K562 (cell line): ENCODE measurements at regions not wholly inside any gene's neighbourhood (a gene's known extent, or its start where the extent isn't known, plus 50 kb on each side); places are given as distances from the start of the nearest gene placed in this dataset.

Source experiments
- ATAC-seq: fragments of 200-7000 bp; cut with Tn5 transposase; 3 replicates; pipeline ENCODE4 v1.9.1; 2020; ENCODE audit warnings: moderate library complexity
- BruUV-seq: library from RNA; stranded (reverse); fragments of 400-500 nt; replicated peaks from 2 replicates; lab custom pipeline; 2021; lab: Mats Ljungman, UMichigan
- CTCF ChIA-PET: fragments of 300-600 bp; formaldehyde crosslinking; extraction: SDS; loops from one replicate; lab custom pipeline; 2021; ENCODE audit warnings: low intra/inter-chr PET ratio; lab: Yijun Ruan, JAX
- POLR2A ChIA-PET: fragments of 300-600, 350-650 bp; sonication (Branson Sonifier 250); formaldehyde crosslinking; extraction: SDS; loops from one replicate; lab custom pipeline; 2021; ENCODE audit warnings: antibody characterized with exemption, inconsistent platforms; lab: Yijun Ruan, JAX
- DNase-seq, 4 experiments: peaks; one replicate each; pipeline versions ENCODE4 v3.0.0 to v3.0.0-alpha.2; 2011 to 2018; ENCODE audit warnings: low spot score in 3 of 4, mixed read lengths in 3 of 4; ENCODE audit errors: extremely low read depth in 1 of 4
- FAIRE-seq: peaks from 2 replicates; lab custom pipeline; 2011; peaks lifted over from hg19 to GRCh38; lab: Jason Lieb, UNC
- H2AFZ ChIP-seq: 2 replicates; pipeline ENCODE4 v1.6.0; 2011; ENCODE audit warnings: low read depth, low read length, control low read depth, inconsistent platforms
- H3K27ac ChIP-seq: fragments of 200-600 bp; 3 replicates; pipeline ENCODE4 v1.8.0; 2011; ENCODE audit warnings: low read depth, mild to moderate bottlenecking, control low read depth, inconsistent platforms, low read length, moderate library complexity, mixed read lengths; ENCODE audit errors: extremely low read depth
- H3K27me3 ChIP-seq, 2 experiments: fragments of 300-600 bp in 1 of 2; 2 replicates in 1 of 2; 3 replicates in 1 of 2; pipeline versions ENCODE4 v1.6.0 to v1.8.0; 2011; ENCODE audit warnings: inconsistent platforms in 2 of 2, low read length in 2 of 2, mild to moderate bottlenecking in 1 of 2, mixed read lengths in 1 of 2, moderate library complexity in 1 of 2; ENCODE audit not compliant: control insufficient read depth in 2 of 2, insufficient read depth in 2 of 2
- H3K36me3 ChIP-seq: fragments of 300-600 bp; 3 replicates; pipeline ENCODE4 v1.8.0; 2011; ENCODE audit warnings: mild to moderate bottlenecking, low read length, inconsistent platforms; ENCODE audit not compliant: control insufficient read depth, insufficient read depth
- H3K4me1 ChIP-seq, 2 experiments: fragments of 200-600 bp in 1 of 2; replicated peaks in 1 of 2; 2 replicates in 1 of 2; 3 replicates in 1 of 2; pipeline versions ENCODE4 v1.5.1 to v1.8.0; 2011; ENCODE audit warnings: inconsistent platforms in 2 of 2, low read length in 2 of 2, mild to moderate bottlenecking in 1 of 2, mixed read lengths in 1 of 2, moderate library complexity in 1 of 2; ENCODE audit not compliant: control insufficient read depth in 2 of 2, insufficient read depth in 2 of 2
- H3K4me2 ChIP-seq: 2 replicates; pipeline ENCODE4 v1.6.1; 2011; ENCODE audit warnings: low read length, control low read depth, inconsistent platforms, mixed read lengths; ENCODE audit not compliant: insufficient read depth
- H3K4me3 ChIP-seq: fragments of 200-600 bp; sonication (generic), shearing (Covaris generic); 2 replicates; pipeline ENCODE4 v1.5.1; 2016; ENCODE audit warnings: control low read depth, inconsistent platforms
- H3K79me2 ChIP-seq: fragments of 200-600 bp; 3 replicates; pipeline ENCODE4 v1.8.0; 2011; ENCODE audit warnings: low read length, inconsistent platforms; ENCODE audit not compliant: control insufficient read depth, insufficient read depth
- H3K9ac ChIP-seq, 2 experiments: 2 replicates each; pipeline versions ENCODE4 v1.6.0 to v1.6.1; 2011; ENCODE audit warnings: low read depth in 2 of 2, low read length in 2 of 2, control low read depth in 1 of 2, inconsistent platforms in 1 of 2, mild to moderate bottlenecking in 1 of 2, mixed read lengths in 1 of 2; ENCODE audit not compliant: insufficient read depth in 1 of 2
- H3K9me1 ChIP-seq: one replicate; pipeline ENCODE4 v1.6.0; 2011; ENCODE audit warnings: inconsistent platforms, mild to moderate bottlenecking, low read length, moderate library complexity; ENCODE audit not compliant: control insufficient read depth, insufficient read depth
- H3K9me3 ChIP-seq: replicated peaks from 2 replicates; pipeline ENCODE4 v1.5.1; 2011; ENCODE audit warnings: low read depth, low read length, inconsistent platforms; ENCODE audit not compliant: control insufficient read depth, insufficient read depth
- H4K20me1 ChIP-seq: replicated peaks from 2 replicates; pipeline ENCODE4 v1.6.1; 2011; ENCODE audit warnings: low read length, inconsistent platforms, mixed read lengths; ENCODE audit not compliant: control insufficient read depth, insufficient read depth
- ARHGAP35 ChIP-seq: fragments of 450-650 bp; IDR thresholded peaks from 2 replicates; pipeline ENCODE4 v1.6.1; 2018; ENCODE audit not compliant: partially characterized antibody
- ARNT ChIP-seq, 2 experiments: fragments of 450-650 bp; IDR thresholded peaks; 2 replicates each; pipeline ENCODE4 v1.6.1; 2016; ENCODE audit warnings: mild to moderate bottlenecking in 1 of 2
- DACH1 ChIP-seq: fragments of 450-650 bp; IDR thresholded peaks from 2 replicates; pipeline ENCODE4 v1.6.1; 2018; ENCODE audit not compliant: partially characterized antibody
- FOXA3 ChIP-seq, 2 experiments: fragments of 450-650 bp in 1 of 2; sonication (generic) in 1 of 2; formaldehyde crosslinking; IDR thresholded peaks in 1 of 2; conservative IDR thresholded peaks in 1 of 2; 2 replicates each; pipeline versions ENCODE4 v1.4.0 to v1.8.0; 2020 to 2022; ENCODE audit warnings: mild to moderate bottlenecking in 2 of 2, missing genetic modification reagents in 1 of 2
- FOXJ2 ChIP-seq: fragments of 200-800 bp; sonication (Bioruptor generic); IDR thresholded peaks from 2 replicates; pipeline ENCODE4 v1.6.1; 2016; ENCODE audit warnings: missing genetic modification characterization, missing compliant biosample characterization
- GABPB1 ChIP-seq: sonication (generic); formaldehyde crosslinking; IDR thresholded peaks from 2 replicates; pipeline ENCODE4 v1.8.0; 2022; ENCODE audit warnings: mild to moderate bottlenecking, missing genetic modification reagents
- HOXB6 ChIP-seq: fragments of 250-450 bp; sonication (Bioruptor Pico); IDR thresholded peaks from 2 replicates; pipeline ENCODE4 v1.5.1; 2022; ENCODE audit warnings: mild to moderate bottlenecking, borderline replicate concordance
- IRF2 ChIP-seq: sonication (generic); formaldehyde crosslinking; IDR thresholded peaks from 2 replicates; pipeline ENCODE4 v1.8.1; 2022; ENCODE audit warnings: mild to moderate bottlenecking, missing genetic modification reagents
- KDM1A ChIP-seq, 2 experiments: fragments of 450-650 bp; IDR thresholded peaks; 2 replicates each; pipeline ENCODE4 v1.6.1; 2016; ENCODE audit warnings: mild to moderate bottlenecking in 2 of 2
- MED1 ChIP-seq: sonication (generic); formaldehyde crosslinking; IDR thresholded peaks from 2 replicates; pipeline ENCODE4 v1.8.1; 2023; ENCODE audit warnings: missing genetic modification reagents, borderline replicate concordance
- MYBL2 ChIP-seq, 2 experiments: fragments of 450-650 bp in 1 of 2; sonication (generic) in 1 of 2; formaldehyde crosslinking in 1 of 2; IDR thresholded peaks; 2 replicates each; pipeline versions ENCODE4 v1.6.1 to v1.8.1; 2017 to 2022; ENCODE audit warnings: borderline replicate concordance in 1 of 2, inconsistent platforms in 1 of 2, low read depth in 1 of 2, mild to moderate bottlenecking in 1 of 2, missing genetic modification reagents in 1 of 2, moderate library complexity in 1 of 2
- RAD51 ChIP-seq: fragments of 450-650 bp; IDR thresholded peaks from 2 replicates; pipeline ENCODE4 v1.7.1; 2016; ENCODE audit warnings: low read depth, mild to moderate bottlenecking, borderline replicate concordance
- TSC22D4 ChIP-seq: fragments of 450-650 bp; IDR thresholded peaks from 2 replicates; pipeline ENCODE4 v1.6.1; 2016; ENCODE audit warnings: missing genetic modification characterization, missing biosample characterization, control low read depth
- ZNF224 ChIP-seq: sonication (generic); formaldehyde crosslinking; IDR thresholded peaks from 2 replicates; pipeline ENCODE4 v1.8.0; 2022; ENCODE audit warnings: mild to moderate bottlenecking, missing genetic modification reagents
- ZNF23 ChIP-seq: fragments of 250-450 bp; sonication (Bioruptor Pico); IDR thresholded peaks from 2 replicates; pipeline ENCODE4 v1.4.0; 2020; ENCODE audit warnings: mild to moderate bottlenecking
- in situ Hi-C: fragments of 300-500 bp; cut with MboI; formaldehyde crosslinking; loops from 4 replicates; pipeline ENCODE4 v1.15.0; 2018; ENCODE audit warnings: inconsistent platforms, mixed read lengths
- intact Hi-C: fragments of 100-400 bp; cut with micrococcal nuclease; formaldehyde crosslinking; loops from 2 replicates; pipeline ENCODE4 v1.14.2; 2022
- TF ChIP-seq, protein P1 (sequence below): fragments of 450-650 bp; IDR thresholded peaks from 2 replicates; pipeline ENCODE4 v1.7.0; 2016; ENCODE audit warnings: borderline replicate concordance
- TF ChIP-seq, protein P2 (sequence below): sonication (generic); formaldehyde crosslinking; IDR thresholded peaks from 2 replicates; pipeline ENCODE4 v1.9.0; 2022; ENCODE audit warnings: mild to moderate bottlenecking, missing genetic modification reagents
- TF ChIP-seq, protein P3 (sequence below): fragments of 450-650 bp; formaldehyde crosslinking; IDR thresholded peaks from 2 replicates; pipeline ENCODE4 v1.4.0; 2020; ENCODE audit warnings: mild to moderate bottlenecking, moderate library complexity

DNA sequence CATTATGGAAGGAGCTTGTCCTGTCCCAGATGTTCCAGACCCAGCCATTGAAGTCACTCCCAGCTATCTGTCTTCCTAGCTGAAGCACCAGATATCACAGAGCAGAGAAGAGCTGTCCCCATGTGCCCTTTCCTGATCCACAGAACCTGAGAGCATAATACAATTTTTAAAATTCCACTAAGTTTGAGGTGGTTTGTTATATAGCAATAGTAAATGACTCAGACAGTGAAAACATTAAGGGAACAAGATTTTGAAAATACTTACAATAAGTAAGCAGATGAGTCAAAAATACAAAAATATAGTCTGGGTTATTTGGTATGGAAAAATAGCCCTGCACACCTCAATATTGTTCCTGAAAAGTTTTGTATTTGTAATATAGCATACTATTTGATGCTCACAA, 85.8 kb upstream of the GLS start:
- Histone ChIP-seq H3K9me3 (no peaks in the 10 kb centered on the region), H4K20me1 (no peaks in the 10 kb centered on the region), H3K4me3 (no peak overlapping the region), H3K36me3 (no peaks in the 10 kb centered on the region), H3K79me2 (no peaks in the 10 kb centered on the region), H3K4me2 (no peak overlapping the region), H3K9ac (no peak overlapping the region), H2AFZ (no peak overlapping the region), H3K4me1 (peaks cover 0 to 1% of the 10 kb centered on the region in 2 experiments; a peak in 1 of 5 replicates), H3K27ac (no peak overlapping the region), H3K9me1 (no peaks in the 10 kb centered on the region), H3K27me3 (no peaks in the 10 kb centered on the region)
- ATAC-seq (no peak), FAIRE-seq (no peak), DNase-seq (no peak)
- POLR2A ChIA-PET = interaction anchor here (0.7 to 1.7 kb wide), 3 partner anchors 10 to 18 kb away, joined by 3 read pairs; no protein-coding TSS in a partner anchor
- TF ChIP-seq GABPB1 (CRISPR knock-in tag) = no peak
- TF ChIP-seq ARNT (IDR thresholded peaks at IDR 0.05) = no peak
- TF ChIP-seq KDM1A (IDR thresholded peaks at IDR 0.05) = no peak
- no peak for TF ChIP-seq IRF2
- no peak for TF ChIP-seq HOXB6 (CRISPR knock-in tag)
- no peak for TF ChIP-seq ZNF224 (CRISPR knock-in tag)
- no peak for TF ChIP-seq MED1 (CRISPR knock-in tag)
- no peak for TF ChIP-seq TSC22D4 (tag)
- no peak for TF ChIP-seq DACH1
- no peak for TF ChIP-seq RAD51
- TF ChIP-seq, protein P1, sequence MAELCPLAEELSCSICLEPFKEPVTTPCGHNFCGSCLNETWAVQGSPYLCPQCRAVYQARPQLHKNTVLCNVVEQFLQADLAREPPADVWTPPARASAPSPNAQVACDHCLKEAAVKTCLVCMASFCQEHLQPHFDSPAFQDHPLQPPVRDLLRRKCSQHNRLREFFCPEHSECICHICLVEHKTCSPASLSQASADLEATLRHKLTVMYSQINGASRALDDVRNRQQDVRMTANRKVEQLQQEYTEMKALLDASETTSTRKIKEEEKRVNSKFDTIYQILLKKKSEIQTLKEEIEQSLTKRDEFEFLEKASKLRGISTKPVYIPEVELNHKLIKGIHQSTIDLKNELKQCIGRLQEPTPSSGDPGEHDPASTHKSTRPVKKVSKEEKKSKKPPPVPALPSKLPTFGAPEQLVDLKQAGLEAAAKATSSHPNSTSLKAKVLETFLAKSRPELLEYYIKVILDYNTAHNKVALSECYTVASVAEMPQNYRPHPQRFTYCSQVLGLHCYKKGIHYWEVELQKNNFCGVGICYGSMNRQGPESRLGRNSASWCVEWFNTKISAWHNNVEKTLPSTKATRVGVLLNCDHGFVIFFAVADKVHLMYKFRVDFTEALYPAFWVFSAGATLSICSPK = no peak
- TF ChIP-seq, protein P2, sequence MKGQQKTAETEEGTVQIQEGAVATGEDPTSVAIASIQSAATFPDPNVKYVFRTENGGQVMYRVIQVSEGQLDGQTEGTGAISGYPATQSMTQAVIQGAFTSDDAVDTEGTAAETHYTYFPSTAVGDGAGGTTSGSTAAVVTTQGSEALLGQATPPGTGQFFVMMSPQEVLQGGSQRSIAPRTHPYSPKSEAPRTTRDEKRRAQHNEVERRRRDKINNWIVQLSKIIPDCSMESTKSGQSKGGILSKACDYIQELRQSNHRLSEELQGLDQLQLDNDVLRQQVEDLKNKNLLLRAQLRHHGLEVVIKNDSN = no peak
- TF ChIP-seq ARHGAP35 = no peak
- TF ChIP-seq MYBL2 (IDR thresholded peaks at IDR 0.05; ENCODE audit: low read depth) = no peak
- TF ChIP-seq MYBL2 (CRISPR knock-in tag; IDR thresholded peaks at IDR 0.05; ENCODE audit: borderline replicate concordance) = no peak
- no peak for TF ChIP-seq ZNF23
- no peak for TF ChIP-seq FOXA3 (CRISPR knock-in tag; conservative IDR thresholded peaks at IDR 0.05 in 1 of 2, IDR thresholded peaks at IDR 0.05 in 1 of 2)
- no peak for TF ChIP-seq FOXJ2 (tag)
- TF ChIP-seq, protein P3, sequence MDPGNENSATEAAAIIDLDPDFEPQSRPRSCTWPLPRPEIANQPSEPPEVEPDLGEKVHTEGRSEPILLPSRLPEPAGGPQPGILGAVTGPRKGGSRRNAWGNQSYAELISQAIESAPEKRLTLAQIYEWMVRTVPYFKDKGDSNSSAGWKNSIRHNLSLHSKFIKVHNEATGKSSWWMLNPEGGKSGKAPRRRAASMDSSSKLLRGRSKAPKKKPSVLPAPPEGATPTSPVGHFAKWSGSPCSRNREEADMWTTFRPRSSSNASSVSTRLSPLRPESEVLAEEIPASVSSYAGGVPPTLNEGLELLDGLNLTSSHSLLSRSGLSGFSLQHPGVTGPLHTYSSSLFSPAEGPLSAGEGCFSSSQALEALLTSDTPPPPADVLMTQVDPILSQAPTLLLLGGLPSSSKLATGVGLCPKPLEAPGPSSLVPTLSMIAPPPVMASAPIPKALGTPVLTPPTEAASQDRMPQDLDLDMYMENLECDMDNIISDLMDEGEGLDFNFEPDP = no peak
- BruUV-seq = no TSS peak
- intact Hi-C loops (no loop called here), in situ Hi-C loops (no loop called here)
- CTCF ChIA-PET = no interaction called here
